ENCODE measurements at regions not wholly inside any gene's neighbourhood (a gene's known extent, or its start where the extent isn't known, plus 50 kb on each side); places are given as distances from the start of the nearest gene placed in this dataset.
"Not testable (repeated sequence)": the region's sequence is repeated elsewhere in the genome, so short reads cannot be mapped to it uniquely, and the experiment has no call there.

GRCh38 chr1:83117030-83117429 lies 881.9 kb downstream of the TTLL7 start:
- not testable (repeated sequence) for TF ChIP-seq CTCF, POLR2AphosphoS5, POLR2A (IDR thresholded peaks at IDR 0.05)
